ENCODE measurements at regions not wholly inside any gene's neighbourhood (a gene's known extent, or its start where the extent isn't known, plus 50 kb on each side); places are given as distances from the start of the nearest gene placed in this dataset.

- H3K9me3 ChIP-seq = no peaks in the 10 kb centered on the region
- no peak overlapping the region for H3K27ac ChIP-seq
- no peak for TF ChIP-seq POLR2AphosphoS5 (IDR thresholded peaks at IDR 0.05)
- no peak for TF ChIP-seq CTCF (IDR thresholded peaks at IDR 0.05)
- TF ChIP-seq POLR2A (IDR thresholded peaks at IDR 0.05) = no peak
- no peak overlapping the region for H3K4me3 ChIP-seq
- no peaks in the 10 kb centered on the region for H3K4me1 ChIP-seq
- no peaks in the 10 kb centered on the region for H3K27me3 ChIP-seq
- intact Hi-C loops (cut with DNase I; ENCODE audit: low total_unique reads) = no loop called here
- no peaks in the 10 kb centered on the region for H3K36me3 ChIP-seq
- DNase-seq (ENCODE audit: low spot score in 2 of 2) = no peak
These were observed 413.6 kb upstream of the GRM7 start for GRCh38 chr3:6447166-6447801.

- Histone ChIP-seq H3K36me3 (no peaks in the 10 kb centered on the region), H3K27me3 (no peaks in the 10 kb centered on the region), H3K9me3 (no peaks in the 10 kb centered on the region), H3K4me1 (no peaks in the 10 kb centered on the region), H3K4me3 (no peak overlapping the region), H3K27ac (no peak overlapping the region)
- no peak for TF ChIP-seq POLR2A (IDR thresholded peaks at IDR 0.05)
- no peak for TF ChIP-seq POLR2AphosphoS5 (IDR thresholded peaks at IDR 0.05)
- DNase-seq (ENCODE audit: low spot score in 2 of 2) = no peak
- intact Hi-C loops (cut with DNase I; ENCODE audit: low total_unique reads) = no loop called here
These were observed 412.9 kb upstream of the GRM7 start for GRCh38 chr3:6448011-6448410.

GRCh38 chr3:6449099-6449498 is 411.8 kb upstream of the GRM7 start:
- DNase-seq (ENCODE audit: low spot score in 2 of 2) = no peak
- Histone ChIP-seq H3K36me3 (no peaks in the 10 kb centered on the region), H3K9me3 (no peaks in the 10 kb centered on the region), H3K27ac (no peak overlapping the region), H3K27me3 (no peaks in the 10 kb centered on the region), H3K4me1 (no peaks in the 10 kb centered on the region), H3K4me3 (no peak overlapping the region)
- intact Hi-C loops (cut with DNase I; ENCODE audit: low total_unique reads) = no loop called here
- no peak for TF ChIP-seq POLR2AphosphoS5 (IDR thresholded peaks at IDR 0.05)
- TF ChIP-seq CTCF (IDR thresholded peaks at IDR 0.05) = no peak
- no peak for TF ChIP-seq POLR2A (IDR thresholded peaks at IDR 0.05)

- no peaks in the 10 kb centered on the region for H3K9me3 ChIP-seq
- no peak overlapping the region for H3K27ac ChIP-seq
- H3K36me3 ChIP-seq = no peaks in the 10 kb centered on the region
- intact Hi-C loops (cut with DNase I; ENCODE audit: low total_unique reads) = no loop called here
- no peaks in the 10 kb centered on the region for H3K27me3 ChIP-seq
- no peak overlapping the region for H3K4me3 ChIP-seq
- no peak for DNase-seq (ENCODE audit: low spot score in 2 of 2)
- no peak for TF ChIP-seq POLR2A (IDR thresholded peaks at IDR 0.05)
- TF ChIP-seq POLR2AphosphoS5 (IDR thresholded peaks at IDR 0.05) = no peak
- no peak for TF ChIP-seq CTCF (IDR thresholded peaks at IDR 0.05)
- no peaks in the 10 kb centered on the region for H3K4me1 ChIP-seq
These were observed 407.9 kb upstream of the GRM7 start for GRCh38 chr3:6452974-6453373.

- Histone ChIP-seq H3K27ac (no peak overlapping the region), H3K9me3 (no peaks in the 10 kb centered on the region), H3K4me1 (no peaks in the 10 kb centered on the region), H3K4me3 (no peak overlapping the region), H3K27me3 (no peaks in the 10 kb centered on the region), H3K36me3 (no peaks in the 10 kb centered on the region)
- no peak for DNase-seq (ENCODE audit: low spot score in 2 of 2)
- TF ChIP-seq POLR2AphosphoS5 (IDR thresholded peaks at IDR 0.05) = no peak
- TF ChIP-seq CTCF (IDR thresholded peaks at IDR 0.05) = no peak
- TF ChIP-seq POLR2A (IDR thresholded peaks at IDR 0.05) = no peak
- intact Hi-C loops (cut with DNase I; ENCODE audit: low total_unique reads) = no loop called here
These were observed 405.9 kb upstream of the GRM7 start for GRCh38 chr3:6455031-6455430.

GRCh38 chr3:6467186-6467585 is 393.7 kb upstream of the GRM7 start:
- no peaks in the 10 kb centered on the region for H3K9me3 ChIP-seq

More at GRCh38 chr3:6467186-6467585, 393.7 kb upstream of the GRM7 start:
- intact Hi-C loops (cut with DNase I; ENCODE audit: low total_unique reads) = no loop called here
- no peak for DNase-seq (ENCODE audit: low spot score in 2 of 2)
- Histone ChIP-seq H3K27ac (no peak overlapping the region), H3K36me3 (no peaks in the 10 kb centered on the region), H3K27me3 (no peaks in the 10 kb centered on the region), H3K4me3 (no peak overlapping the region), H3K4me1 (no peaks in the 10 kb centered on the region)
- TF ChIP-seq POLR2AphosphoS5 (IDR thresholded peaks at IDR 0.05) (no peak), CTCF (IDR thresholded peaks at IDR 0.05) (no peak), POLR2A (IDR thresholded peaks at IDR 0.05) (no peak)
